ENCODE measurements at regions not wholly inside any gene's neighbourhood (a gene's known extent, or its start where the extent isn't known, plus 50 kb on each side); places are given as distances from the start of the nearest gene placed in this dataset.
"Not testable (repeated sequence)": the region's sequence is repeated elsewhere in the genome, so short reads cannot be mapped to it uniquely, and the experiment has no call there.

- DNase-seq: no peak
These were observed 156.1 kb upstream of the CITED2 start for GRCh38 chr6:139530561-139530960.

DNA sequence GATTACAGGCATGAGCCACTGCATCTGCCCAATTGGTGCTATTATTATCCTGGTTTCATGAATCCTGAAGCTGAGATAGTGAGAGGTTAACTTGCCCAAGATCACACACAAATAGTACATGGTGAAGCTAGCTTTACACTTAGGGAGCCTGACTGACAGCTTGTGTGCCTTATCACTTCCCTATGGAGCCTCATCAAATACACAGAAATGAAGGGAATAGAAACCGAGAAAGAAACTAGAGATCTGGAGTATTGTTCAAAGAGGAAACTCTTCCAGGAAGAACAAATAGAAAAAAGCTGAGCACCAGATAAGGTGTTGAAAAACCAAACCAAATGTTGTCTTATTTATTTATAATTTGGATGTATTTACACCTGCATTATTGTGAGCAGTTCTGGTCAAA lies 155.0 kb upstream of the CITED2 start:
- no peak for DNase-seq

DNA sequence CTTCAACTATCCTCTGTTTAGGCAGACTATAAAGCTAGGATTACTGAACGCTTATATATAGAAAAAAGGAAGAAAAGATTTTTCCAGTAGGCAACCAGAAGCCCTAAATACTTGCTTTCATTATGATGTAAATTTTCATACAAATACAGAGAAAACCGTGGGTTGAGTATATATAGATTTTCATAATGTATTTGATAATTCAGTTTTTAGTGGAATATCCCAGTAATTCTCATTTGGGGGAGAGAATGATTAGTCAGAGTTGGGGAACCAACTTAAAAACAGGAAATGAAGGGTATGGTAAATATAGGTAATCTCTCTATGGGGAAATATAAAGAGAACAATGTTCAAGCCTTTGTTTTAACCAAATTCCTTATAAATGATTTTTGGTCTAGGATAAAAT lies 154.0 kb upstream of the CITED2 start:
- DNase-seq: no peak

DNA sequence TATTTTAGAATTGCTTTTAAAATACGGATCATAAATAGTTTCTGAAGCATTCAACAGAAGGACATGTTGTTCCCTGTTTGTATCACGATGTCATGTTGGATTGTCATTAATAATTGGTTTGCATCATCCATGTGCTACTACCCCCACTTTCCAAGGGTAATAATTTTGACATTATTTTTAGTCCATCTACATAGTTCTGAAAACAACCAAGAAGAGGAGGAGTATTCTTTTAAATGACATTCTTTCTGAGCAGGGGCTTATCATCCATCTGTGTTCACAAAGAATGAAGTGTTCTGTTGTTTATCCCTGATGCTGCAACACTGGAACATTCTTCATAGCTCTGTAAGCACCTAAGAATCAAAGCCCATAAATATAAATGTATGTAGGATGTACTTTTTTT lies 151.0 kb upstream of the CITED2 start:
- DNase-seq: no peak

DNA sequence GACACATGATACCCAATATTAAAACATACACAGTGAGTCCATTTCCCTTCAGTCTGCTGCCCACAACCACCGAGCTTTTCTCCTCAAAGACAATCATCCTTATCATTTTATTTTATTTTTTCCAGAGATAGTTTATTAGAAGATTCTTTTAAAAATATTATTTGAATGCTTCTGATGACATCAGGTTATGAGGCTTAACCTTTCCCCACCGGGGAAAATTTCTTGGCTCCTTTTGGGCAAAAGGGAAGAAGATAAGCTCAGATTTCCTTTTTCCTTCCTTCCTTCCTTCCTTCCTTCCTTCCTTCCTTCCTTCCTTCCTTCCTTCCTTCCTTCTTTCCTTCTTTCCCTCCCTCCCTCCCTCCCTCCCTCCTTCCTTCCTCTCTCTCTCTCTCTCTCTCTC lies 149.5 kb upstream of the CITED2 start:
- DNase-seq: no peak

GRCh38 chr6:139522511-139523220 lies 148.2 kb upstream of the CITED2 start:
- no peak for DNase-seq

- DNase-seq: no peak
These were observed 146.9 kb upstream of the CITED2 start for GRCh38 chr6:139521338-139521737.

GRCh38 chr6:139520321-139520768 lies 145.9 kb upstream of the CITED2 start:
- no peak for DNase-seq

DNA sequence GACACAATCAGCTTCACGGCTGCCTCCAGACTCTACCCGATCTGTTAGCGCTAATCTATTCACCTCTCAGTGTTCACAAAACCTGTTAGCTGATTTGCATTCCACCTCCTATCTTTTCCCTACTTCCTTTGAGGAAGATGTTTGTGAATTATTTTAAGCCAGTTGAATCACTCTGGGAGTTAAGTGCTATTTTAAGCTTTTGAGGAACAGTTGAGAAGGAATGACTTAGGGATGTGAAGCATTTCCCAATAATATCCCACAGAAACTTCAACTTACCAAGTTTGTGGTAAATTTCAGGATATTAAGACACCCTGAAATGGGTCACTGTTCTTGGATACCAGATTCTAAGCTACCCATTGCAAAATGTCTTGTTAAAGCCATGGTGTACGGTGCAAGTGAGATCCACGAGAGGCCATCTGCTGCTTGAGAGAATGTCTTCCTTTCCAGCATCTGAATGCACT lies 145.2 kb upstream of the CITED2 start:
- no peak for DNase-seq

DNA sequence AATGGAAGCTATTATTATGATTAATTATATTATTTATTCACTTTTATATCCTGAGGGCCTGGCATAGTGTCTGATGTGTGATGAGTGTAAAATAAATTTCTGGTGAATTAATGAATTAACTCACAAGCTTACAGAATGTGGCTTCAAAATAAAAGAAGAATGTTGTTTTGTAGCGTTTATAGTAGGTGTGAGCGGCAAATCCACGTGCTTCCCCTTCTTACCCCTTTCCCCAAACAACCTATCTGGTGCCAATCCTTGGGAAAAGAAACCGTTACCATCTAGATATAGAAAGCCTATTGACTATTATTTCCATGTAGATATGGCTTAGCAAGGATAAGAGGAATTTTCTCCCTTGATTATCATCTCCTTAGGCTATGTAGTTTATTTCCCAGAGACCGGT lies 144.6 kb upstream of the CITED2 start:
- no peak for DNase-seq

DNA sequence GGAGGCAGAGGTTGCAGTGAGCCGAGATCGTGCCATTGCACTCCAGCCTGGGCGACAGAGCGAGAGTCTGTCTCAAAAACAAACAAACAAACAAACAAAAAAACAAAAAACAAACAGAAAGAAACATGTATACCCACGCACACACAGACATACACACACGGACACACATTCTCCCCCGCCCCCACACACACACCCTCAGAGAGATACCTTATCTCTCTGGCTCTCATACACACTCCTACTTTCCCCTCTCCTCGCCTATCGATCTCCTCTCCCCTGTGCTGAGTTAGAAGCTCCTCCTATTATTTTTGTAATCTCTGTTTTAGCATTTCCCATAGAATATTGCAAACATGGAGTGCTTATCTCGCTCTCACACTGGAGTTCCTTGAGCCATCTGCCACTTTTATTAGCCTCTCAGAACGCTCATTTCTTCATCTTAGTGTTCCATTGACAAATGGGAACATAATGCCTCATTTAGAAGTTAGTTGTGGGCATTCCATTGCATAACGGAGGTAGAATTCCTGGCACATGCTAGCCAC lies 144.2 kb upstream of the CITED2 start:
- no peak for DNase-seq

DNA sequence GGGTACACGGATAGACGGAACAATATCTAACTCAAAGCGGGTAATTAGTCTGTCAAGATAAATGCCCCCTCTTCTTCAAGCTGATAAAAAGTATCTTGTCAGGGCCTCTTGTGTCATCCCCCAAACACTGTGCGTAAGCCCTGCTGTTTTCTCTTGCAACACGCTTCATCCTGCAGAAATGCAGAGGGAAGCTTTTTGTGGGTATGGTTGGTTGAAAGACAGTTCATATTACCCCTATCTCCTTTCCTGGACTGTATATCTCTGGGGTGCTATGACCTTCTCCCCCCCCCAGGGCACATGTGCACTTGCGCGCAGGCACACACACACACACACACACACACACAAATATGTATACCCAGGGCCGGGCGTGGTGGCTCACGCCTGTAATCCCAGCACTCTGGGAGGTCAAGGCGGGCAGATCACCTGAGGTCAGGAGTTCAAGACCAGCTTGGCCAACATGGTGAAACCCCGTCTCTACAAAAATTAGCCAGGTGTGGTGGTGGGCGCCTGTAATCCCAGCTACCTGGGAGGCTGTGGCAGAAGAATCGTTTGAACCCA lies 143.6 kb upstream of the CITED2 start:
- not testable (repeated sequence) for DNase-seq

- DNase-seq: no peak
These were observed 141.1 kb upstream of the CITED2 start for GRCh38 chr6:139515511-139515910.

DNA sequence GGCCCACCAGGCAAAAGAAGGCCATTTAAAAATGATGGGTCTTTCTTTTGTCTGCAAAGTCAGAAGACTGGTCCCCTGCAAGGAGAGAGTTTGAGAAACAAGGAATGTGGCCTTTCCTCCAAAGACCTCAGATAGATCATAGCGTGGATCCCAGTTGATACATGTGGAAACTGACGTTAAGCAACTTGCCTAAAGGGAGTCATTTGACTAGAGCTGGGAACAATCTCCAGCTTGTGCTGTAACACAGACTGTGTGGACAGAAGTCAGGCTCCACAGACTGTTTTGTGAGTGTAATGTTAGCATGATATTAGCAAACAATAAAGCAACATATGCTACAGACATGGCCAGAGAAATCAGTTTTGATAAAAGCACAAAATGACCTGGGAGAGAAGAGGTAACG lies 140.4 kb upstream of the CITED2 start:
- DNase-seq: no peak

DNA sequence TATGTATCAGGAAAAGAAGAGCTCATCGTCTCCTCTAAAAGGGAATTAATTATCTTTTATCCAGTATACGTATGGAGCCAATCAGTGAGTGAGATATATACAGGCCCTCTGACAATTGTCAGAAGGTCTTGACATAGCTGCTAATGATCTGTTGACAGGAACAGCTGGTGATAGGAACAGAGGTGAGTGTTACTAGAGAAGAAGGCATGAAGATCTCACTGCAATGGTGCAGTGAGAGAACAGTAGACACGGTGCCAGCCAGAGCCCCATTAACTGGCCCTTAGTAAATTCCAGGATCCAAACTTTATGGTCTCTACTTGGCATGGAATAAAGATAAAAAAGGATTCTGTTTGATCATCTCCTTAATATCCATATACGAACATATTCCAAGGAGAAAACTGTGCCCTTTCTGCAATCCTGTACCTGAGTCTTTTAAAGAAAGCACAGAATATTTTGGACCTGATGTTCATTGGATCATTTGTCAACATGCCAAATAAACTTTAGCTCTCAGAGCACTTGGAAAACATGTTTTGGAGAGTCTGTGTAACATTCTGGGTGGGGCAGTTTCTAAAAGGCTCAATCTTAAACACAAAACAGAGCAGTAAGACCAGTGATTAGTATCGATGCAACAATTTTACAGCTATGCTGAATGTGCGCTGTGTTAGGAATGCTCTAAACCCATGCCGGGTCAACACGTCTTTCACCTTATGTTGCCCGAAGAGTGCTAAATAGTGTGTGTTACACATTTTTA lies 135.8 kb upstream of the CITED2 start:
- no peak for DNase-seq

- no peak for DNase-seq
These were observed 134.7 kb upstream of the CITED2 start for GRCh38 chr6:139509167-139509566.

DNA sequence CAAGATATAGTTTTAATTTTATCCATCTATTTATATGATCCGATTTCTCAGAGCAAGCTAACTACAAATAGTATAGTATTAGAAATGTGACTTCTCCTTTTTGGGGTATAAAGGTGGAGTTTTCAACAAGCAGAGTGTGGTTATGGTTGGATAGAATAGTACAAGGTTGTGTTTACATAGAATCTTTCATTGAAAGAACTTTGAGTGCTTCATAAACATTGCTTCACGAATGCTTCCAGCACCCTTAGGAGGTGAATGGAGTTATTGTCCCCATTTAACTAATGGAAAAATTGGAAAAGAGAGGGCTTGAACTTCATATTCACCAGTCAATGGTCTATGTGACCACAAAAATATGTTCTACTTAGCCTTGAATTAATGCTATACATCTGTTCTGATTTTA lies 134.1 kb upstream of the CITED2 start:
- no peak for DNase-seq

GRCh38 chr6:139508023-139508422 lies 133.6 kb upstream of the CITED2 start:
- DNase-seq: no peak

GRCh38 chr6:139500977-139501376 lies 126.5 kb upstream of the CITED2 start:
- DNase-seq: no peak

DNA sequence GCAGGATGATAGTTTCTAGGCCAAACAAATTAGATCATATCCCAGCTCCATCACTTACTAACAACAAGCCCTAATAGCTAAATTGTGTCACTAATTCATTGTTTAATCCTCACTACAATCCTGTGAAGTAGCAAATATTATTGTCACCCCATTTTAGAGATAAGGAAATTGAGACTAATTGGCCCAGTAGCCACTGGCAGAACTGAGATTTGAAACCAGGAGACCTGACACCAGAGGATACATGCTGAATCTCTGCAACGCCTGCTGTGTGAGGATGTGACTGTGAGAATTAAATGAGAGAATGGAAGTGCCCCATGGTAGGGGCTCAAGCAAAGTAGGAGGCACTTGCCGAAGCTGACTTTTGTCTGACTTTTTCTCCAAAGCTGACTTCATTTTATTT lies 124.3 kb upstream of the CITED2 start:
- DNase-seq: no peak

GRCh38 chr6:139497345-139497961 lies 123.0 kb upstream of the CITED2 start:
- no peak for DNase-seq

- DNase-seq: no peak
These were observed 122.4 kb upstream of the CITED2 start for GRCh38 chr6:139496654-139497344.
